ENCODE measurements at regions not wholly inside any gene's neighbourhood (a gene's known extent, or its start where the extent isn't known, plus 50 kb on each side); places are given as distances from the start of the nearest gene placed in this dataset.

DNA sequence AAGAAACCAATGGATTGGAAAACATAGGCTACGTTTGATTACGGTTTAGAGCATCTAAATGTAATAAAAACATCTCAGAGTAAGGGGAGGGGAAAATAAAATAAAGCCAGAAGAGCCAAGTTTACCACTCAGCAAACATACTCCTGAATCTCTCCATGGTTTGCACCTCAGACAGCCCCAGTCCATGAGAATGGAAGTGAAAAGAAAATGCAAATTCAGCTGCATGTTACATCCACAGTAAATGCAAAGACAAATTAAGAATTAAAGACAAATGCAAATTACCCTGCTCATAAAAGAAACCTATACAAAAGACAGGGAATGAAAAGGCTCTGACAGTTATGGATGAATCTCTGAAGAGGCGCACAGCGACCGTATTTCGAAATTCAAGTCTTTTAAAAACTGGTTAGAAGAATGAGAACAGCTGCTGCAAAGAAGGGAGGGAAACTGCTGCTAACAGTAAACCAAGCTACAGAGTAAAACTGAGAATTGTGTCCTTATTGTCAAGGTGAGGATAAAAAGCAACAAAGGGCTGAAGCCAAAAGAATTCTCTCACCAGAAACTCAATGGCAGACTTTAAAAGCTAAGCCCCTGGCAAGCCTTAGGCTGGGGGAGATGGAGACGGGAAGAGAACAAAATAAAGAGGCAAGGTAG is 197.9 kb upstream of the ACVR2A start:
- no peak for DNase-seq

DNA sequence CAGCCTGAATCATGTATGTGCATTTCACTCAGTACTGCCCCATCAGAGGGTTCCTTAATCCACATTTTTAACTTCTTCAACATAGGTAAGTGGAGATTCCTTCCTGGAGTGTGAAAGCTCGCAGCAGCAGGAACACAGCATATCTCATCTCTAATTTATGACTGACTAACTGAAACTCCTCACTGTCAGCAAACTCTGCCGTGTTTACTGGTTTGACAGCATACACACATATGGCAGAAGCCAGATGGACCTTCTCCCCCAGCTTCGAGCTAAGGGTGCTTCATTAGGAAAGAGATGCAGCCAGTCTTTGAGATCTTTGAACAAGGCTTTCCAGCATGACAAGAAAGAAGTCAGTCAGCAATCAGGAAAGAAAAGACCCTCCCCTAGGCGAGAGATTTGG is 200.3 kb upstream of the ACVR2A start:
- DNase-seq = no peak

DNA sequence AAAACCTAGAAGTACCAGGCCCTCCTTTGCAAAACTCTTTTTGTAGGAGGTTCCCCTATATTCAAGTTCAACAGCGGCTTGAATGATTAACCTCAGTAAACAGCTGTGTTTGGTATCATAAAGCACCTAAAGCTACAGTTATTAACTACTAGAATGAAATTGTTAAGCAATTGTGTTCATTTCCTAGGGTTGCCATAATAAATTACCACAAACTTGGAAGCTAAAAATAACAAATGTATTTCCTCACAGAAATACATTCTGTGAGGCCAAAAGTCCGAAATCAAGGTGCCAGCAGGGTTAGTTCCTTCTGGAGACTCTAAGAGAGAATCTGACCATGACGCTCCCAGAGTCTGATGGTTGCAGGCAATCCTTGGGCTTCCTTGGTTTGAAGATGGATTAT is 202.1 kb upstream of the ACVR2A start:
- DNase-seq = no peak

DNA sequence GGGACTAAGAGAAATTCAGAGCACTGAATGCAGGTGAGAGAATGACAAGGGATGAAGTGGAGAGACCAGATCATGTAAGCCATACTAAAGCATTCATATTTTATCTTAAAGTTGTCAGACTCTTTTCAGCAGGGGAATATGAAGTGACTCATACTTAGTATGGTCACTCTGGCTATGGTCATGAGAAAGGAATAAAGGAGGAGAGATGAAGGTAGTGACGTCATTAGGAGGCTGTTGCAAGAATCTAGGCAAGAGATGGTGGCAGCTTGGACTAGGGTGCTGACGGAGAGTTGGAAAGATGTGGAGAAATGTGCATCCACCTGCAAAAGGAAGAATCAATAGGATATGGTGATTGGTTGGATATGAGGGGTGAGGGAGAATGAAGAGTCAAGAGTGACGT is 203.2 kb upstream of the ACVR2A start:
- DNase-seq = no peak

DNA sequence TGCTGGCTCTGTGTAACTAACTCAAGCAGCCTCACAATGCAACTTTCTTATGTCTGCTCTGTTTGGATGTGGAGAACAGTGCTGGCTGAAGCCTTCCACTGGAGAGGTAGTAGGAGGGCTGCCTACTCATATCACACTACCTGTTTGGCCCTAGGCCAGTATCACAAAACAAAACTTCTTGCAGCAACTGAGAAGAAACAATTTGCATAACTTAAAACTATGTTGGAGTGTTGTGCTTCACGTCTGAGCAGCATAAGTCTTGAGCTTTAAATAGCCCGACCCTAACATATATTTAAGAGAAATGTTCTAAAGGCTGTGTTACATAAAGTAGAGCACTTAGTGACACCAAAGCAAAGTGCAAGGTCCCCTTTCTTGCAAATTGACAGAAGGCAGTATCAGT is 204.9 kb upstream of the ACVR2A start:
- DNase-seq = no peak

DNA sequence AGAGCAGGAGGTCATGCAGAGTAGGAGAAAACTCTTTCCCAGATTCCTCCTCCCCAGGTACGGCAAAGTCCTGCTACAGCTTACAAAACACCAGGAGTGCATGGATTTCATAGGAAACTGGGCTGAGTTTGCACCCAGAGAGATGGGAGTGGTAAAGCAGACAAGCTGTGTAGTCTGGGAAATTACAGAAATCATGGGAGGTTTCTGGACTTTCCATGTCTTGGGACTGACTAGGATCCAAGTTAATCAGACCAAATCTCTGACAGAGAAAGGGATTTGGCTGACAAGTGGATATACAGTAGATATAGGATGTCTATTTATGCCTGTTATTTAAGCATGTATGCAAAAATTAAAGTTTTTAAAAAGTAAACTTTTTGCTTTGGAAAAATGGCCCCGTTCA is 205.4 kb upstream of the ACVR2A start:
- DNase-seq = no peak

DNA sequence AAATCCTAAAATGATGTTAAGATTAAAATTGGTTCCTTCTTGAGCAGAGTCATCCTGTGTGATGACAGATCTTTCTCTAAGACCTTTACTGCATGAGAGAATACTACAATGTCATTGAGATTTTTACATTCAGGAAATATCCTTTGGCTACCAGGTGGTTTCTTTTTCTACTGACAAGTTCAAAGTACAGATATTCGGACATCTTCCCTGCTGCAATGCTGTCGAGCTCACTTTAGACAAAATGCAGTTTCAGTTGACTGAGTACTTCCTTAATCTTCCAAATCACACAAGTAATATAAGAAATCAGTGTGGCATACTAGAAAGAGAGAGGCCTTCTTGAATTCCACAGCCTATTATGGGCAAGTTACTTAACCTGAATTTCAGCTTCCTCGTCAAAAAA is 207.9 kb upstream of the ACVR2A start:
- no peak for DNase-seq

DNA sequence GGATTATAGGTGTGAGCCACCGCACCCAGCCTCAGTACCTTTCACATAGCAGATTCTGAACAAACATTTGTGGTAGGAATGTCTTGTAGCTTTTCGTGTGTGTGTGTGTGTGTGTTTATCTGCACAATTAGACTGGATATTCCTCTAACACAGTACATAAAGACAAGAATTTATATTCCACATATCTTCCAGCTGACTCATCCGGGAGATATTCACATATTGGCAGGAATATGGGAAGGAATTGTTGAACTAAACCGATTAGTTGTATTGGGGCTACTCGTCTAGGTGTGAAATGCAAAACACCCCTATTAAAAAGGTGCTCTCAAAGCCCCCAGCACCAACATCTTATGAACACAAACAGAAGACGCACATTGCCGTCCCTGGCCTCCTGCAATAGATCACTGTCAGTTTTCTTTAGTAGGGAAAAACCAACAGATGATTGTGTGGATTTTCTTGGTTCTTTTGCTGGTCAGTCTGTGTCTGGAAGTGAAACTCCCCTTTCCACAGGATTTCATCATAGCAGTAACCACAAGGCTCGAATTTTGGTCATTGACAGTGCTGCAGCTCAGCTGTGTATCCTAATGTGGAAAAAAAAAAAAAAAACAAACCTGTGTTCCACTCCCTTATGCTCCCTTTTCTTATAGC is 208.5 kb upstream of the ACVR2A start:
- DNase-seq = no peak

DNA sequence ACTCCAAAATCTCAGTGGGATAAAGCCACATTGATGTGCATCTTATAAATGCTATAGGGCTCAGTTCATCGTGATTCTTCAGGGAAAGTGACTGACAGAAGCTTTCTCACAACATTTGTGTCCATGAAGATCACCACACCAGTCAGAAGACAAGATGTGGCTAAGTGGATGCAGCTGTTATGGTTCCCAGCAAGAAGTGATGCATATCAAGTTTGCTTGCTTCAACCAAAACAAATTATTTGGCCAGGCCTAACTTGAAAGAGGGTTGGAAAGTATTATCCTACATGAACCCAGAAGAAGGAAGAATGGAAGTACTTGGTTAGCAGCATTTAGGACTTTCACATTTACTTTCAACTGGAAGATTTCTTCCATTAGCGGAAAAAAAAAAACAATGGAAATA is 210.0 kb upstream of the ACVR2A start:
- no peak for DNase-seq

DNA sequence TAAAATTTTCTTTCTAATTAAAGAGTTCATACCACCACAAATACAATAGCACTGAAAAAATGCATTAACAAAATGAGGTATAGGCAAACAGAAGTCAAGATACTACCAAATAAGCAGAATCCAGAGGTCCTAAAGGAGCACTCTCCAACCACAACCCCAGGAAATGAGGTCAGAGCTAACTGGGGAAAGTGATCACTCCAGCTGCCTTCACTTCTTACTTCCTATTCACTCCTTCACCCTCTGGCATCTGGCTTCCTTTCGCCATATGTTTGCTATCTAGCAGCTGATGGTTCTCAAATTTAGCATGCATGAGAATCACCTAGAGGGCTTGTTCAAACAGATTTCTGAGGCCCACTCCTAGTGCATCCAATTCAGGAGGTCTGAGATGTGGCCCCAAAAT is 212.6 kb upstream of the ACVR2A start:
- DNase-seq = peak; percentile 37

DNA sequence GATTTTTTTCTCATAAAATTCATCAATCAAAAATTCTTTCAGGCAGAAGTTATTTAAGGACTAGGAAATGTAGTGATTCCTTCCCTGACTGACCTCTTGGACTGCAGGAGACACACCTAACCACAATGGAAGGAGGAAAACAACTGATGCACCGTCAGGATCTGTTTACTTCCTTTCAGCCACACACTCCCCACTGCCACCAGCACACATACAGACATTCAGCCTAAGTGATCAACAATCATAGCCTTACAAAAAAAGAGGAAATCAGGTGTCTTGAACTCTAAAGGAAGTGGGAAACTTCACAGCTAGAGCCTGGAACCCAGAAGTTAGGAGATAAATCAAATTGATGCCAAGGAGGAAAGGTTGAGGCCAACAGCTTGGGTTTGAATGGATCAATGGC is 213.5 kb upstream of the ACVR2A start:
- no peak for DNase-seq

DNA sequence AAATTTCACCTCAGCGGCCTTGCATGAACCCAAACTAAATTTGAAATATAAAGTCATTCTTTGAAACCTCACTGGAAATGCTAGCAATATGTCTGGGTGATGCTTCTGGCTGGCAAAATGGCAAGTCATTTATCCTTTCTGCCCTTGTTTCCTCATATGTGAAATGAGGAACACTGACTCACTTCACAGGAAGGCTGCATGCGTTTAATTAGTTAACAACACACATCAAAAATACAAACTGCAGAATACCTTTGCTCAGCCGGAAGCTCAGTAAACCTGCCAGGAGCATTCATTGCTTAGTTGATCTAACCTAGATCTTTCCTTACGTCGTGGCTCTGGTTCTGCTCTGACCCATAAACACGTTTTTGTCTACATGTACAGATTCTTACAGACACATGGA is 214.2 kb upstream of the ACVR2A start:
- DNase-seq = peak; percentile 57

DNA sequence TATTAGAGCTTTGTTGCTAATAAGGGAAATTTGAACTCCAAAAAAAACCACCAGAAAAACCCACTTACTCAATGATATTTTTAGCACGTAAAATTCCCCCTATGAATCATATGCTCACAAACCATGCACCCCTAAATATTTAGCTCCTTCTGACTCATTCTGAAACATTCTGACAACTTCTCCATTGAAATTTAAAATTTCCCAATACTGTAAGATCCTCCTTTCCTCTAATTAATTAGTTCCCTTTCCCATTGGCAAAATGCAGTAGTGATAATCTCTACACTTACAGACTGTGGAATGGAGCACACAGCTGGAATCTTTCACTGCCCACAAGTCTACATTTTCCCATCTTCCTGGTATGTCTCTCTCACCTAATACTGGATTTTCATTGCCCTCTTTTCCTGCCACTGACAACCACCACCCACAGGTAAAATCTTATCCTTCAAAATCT is 215.8 kb upstream of the ACVR2A start:
- no peak for DNase-seq

DNA sequence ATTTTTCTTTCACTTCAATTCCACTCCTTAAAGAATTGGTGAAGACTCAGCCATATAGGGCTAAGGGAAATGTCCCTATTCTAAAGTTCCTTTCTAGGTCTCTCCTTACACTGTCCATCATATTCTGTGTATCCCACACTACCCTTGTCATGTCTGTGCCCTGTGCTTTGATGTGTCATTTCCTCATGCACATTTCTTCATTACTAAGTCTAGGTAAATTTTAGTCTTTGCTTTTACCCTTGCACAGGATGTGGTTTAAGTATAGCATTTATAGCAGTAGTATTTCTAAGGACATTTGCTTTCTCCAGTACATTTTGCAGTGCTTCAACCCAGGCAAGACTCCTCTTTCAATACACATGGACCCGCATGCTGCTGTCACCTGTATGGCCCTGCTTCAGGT is 221.5 kb upstream of the ACVR2A start:
- DNase-seq = peak; percentile 24

DNA sequence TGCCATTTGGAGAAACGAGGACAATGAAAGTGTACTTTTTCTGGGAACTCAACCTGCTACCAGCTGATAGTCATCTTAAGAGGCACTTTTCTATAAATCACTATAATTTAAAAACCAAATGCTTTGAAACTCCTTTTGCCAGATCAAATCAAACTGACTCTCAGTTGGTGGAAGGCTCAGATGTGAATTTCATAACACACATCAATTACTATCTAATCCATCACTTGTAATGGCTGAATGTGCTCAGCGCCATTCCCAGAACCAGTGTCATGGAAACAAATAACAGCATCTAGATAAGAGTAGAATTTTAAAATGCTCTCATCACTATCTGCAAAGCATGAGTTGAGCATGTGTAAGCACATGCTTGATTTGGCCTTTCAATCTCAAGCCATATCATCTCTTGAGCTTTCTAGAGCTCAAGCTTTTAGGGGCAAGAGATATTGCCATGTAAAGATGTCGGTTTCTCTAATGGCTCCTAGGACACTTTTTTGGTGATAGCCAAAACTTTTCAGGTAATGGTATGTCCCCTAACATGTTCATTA is 223.1 kb upstream of the ACVR2A start:
- no peak for DNase-seq

DNA sequence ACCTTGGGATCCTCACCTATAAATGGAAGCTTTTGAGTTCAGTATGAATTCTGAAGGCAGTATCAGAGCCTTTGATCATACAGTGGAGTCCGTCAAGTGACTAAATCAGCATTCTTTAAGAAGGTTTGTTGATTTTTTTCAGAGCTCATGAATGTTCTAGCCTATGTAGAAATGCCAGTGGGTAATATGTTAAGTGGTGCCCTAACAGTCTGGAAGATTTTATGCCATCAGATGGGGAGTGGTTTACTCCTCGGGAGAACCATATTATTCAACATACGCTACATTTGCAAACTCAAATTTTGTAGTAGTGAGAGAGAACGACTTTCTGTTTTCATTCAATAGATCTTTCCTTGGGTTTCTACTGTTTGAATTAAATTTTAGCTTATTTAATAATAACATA is 225.0 kb upstream of the ACVR2A start:
- DNase-seq = no peak

DNA sequence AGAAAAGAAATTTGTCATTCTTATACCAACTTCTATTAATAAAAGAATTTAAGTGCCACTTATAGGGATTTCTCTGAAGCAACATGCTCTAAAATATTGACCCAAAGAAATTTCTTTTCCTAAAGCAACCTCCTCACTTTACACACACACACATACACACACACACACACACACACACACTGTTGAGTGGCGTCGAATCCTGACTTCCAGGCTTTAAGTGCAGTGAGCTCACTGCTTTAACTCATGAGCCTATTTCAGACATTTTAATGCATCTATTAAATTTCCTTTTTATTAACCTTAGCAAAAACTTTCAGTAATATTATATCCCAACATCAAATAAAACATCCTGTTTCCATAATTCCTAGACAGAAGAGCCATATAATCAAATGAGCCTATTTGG is 229.1 kb upstream of the ACVR2A start:
- DNase-seq = no peak

DNA sequence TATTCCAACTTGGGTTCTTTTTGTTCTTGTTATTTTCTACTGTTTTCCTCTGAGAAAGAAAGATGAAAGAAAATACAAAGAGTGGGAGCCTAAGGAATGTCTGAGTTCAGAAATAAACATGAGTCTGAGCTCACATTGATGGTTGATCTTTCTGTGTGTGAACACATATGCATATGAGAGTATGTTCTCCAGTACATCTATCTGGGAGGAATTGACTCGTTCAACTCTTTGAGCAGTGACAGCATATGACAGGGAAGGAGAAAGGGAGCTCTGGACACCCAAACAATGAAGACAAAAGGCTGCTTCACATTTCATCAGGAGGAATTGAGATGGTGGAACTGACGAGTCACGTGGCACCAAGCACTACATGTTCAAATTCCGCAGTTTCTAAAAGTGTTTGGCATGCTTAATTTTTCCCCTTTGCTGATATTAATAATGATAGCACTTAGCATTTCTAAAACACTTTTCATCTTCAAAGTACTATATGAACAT is 229.8 kb upstream of the ACVR2A start:
- DNase-seq = no peak

DNA sequence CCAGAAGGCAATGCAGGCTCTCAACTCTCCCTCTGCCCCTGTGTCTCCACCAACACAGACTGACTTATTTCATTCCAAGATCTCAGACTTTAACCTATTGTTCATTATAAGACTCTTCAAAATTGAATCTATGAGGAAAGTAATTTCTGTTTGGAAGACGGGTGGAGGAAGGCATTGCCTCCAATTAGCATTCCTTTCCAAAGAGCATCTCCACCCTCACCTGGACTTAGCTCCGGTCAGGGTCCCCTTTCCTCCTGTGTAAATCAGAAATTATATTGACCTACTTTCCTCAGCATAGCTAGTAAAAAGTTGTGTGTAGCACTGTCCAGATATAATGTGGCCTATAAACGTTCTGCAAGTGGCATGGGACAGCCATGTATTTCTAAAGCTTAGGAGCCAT is 230.4 kb upstream of the ACVR2A start:
- DNase-seq = no peak

DNA sequence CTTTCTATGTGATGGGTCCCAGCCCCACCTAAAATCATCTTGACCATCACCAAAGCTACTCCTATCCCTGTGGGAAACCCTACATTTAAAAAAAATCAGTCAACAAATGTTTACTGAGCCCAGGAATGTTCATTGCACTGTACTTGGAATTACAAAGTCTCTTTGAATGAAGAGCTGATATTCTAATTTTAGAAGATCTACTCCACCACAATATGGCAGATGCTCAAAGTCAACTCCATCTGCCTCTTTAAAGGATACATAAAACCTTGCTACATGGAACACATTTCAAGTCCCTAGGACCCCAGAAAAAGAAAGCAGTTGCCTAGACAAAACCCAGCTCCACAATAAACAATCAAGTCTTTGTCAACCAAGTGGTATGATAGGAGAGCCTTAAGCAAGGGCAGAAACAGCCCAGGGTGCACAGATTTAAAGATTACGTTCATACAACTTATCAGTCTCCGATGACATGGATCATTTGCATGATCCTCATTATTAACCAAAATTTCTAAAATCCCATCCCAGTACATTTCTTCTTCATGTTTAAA is 234.3 kb upstream of the ACVR2A start:
- DNase-seq = no peak

DNA sequence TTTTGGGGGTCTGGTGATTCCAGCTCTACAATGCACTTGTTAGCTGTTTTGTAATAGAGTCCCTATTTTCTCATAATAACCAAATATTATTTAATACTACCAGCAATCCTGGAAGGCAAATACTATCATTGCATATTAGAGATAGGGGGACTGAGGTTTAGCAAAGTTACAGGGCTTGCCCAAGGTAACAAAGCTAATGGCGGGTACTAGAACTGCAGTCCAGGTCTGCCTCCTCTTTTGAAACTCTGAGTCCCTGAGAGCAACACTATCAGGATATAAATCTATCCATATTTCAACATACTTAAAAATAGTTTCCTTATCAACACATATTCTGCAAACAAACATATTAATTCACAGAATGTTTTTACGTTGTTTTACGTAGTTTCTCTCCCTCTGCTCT is 235.5 kb upstream of the ACVR2A start:
- no peak for DNase-seq

DNA sequence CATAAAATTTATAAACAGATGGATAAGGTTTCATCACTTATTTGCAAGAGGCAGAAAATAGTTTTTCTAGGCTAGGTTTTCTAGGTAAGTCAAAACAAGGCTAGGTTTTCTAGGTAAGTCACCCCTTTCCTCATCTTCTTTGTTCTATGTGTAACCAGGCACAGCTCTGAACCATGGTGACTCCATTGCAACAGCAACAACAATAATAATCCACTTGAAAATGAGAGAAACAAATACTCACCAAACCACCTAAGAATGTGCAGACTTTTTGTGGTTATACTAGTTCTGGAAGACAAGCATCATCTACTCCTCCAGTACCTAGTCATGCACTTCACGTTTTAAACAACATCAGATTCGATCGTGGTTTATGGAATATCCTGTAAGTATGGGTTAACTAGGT is 237.4 kb upstream of the ACVR2A start:
- DNase-seq = no peak

DNA sequence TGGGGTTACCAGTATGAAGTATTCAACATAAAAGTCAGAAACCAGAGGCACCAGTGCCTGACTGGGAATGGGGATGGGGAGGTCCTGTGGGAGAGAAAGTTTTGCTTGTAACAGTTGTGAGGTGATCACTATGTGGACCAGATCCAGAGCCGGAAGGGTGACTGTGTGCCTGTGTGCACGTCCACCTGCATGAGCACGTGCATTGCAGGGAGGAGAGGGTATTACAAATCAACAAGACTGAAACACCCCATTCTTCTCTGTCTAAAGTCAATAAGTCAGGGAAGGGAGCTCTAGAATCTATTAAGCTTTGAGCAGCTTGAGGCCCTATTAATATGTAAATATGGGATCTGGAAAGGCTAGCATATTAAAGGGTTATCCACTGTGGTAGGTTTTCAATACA is 241.0 kb upstream of the ACVR2A start:
- DNase-seq = no peak

DNA sequence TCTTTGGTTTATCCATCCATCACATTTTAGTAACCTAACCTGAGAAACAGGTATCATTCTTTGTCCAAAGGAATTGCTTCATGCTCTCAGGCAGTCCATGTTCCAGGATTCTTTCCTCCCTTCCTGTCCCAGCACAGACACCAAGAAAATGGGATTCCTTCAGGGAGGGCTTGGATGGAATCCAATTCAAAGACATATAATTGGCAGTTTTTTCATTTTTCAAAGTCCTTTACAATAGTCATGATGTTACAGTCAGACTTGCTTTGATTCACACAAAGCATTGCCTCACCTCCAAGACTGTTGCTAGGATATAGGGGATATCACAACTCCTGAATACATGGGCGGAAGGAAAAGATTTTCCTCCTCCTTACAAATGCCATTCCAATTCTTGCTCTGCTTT is 241.4 kb upstream of the ACVR2A start:
- DNase-seq = no peak

All from hematopoietic multipotent progenitor cell treated with erythropoietin and hydrocortisone succinate and interleukin-3 and kit ligand, for 4 days (in vitro differentiated cells).